ENCODE measurements at regions not wholly inside any gene's neighbourhood (a gene's known extent, or its start where the extent isn't known, plus 50 kb on each side); places are given as distances from the start of the nearest gene placed in this dataset.

- ATAC-seq (ENCODE audit: low FRiP score) = no peak
- no peak for DNase-seq (ENCODE audit: low spot score)
- no peak for TF ChIP-seq CTCF (IDR thresholded peaks at IDR 0.05)
Measured at GRCh38 chr9:86796666-86797065, 150.6 kb downstream of the GAS1 start.

- peak; percentile 61 for ATAC-seq (ENCODE audit: low FRiP score)
Measured at GRCh38 chr9:86795823-86796553, 151.3 kb downstream of the GAS1 start.

GRCh38 chr9:86795047-86795442 lies 152.3 kb downstream of the GAS1 start:
- no peak for TF ChIP-seq CTCF (IDR thresholded peaks at IDR 0.05)
- ATAC-seq (ENCODE audit: low FRiP score) (peak; percentile 45), DNase-seq (ENCODE audit: low spot score) (no peak)

More at GRCh38 chr9:86795823-86796553, 151.3 kb downstream of the GAS1 start:
- TF ChIP-seq CTCF (IDR thresholded peaks at IDR 0.05) = no peak
- no peak for DNase-seq (ENCODE audit: low spot score)

GRCh38 chr9:86794391-86795046 lies 152.8 kb downstream of the GAS1 start:
- ATAC-seq (ENCODE audit: low FRiP score) (peak; percentile 46), DNase-seq (ENCODE audit: low spot score) (no peak)
- no peak for TF ChIP-seq CTCF (IDR thresholded peaks at IDR 0.05)

- ATAC-seq (ENCODE audit: low FRiP score) (no peak), DNase-seq (ENCODE audit: low spot score) (no peak)
- no peak for TF ChIP-seq CTCF (IDR thresholded peaks at IDR 0.05)
Measured at GRCh38 chr9:86792136-86792535, 155.2 kb downstream of the GAS1 start.

GRCh38 chr9:86790805-86791204 lies 156.5 kb downstream of the GAS1 start:
- DNase-seq (ENCODE audit: low spot score) = no peak
- ATAC-seq (ENCODE audit: low FRiP score) = no peak
- no peak for TF ChIP-seq CTCF (IDR thresholded peaks at IDR 0.05)

GRCh38 chr9:86788456-86788855 lies 158.8 kb downstream of the GAS1 start:
- TF ChIP-seq CTCF (IDR thresholded peaks at IDR 0.05) = no peak
- DNase-seq (ENCODE audit: low spot score) (no peak), ATAC-seq (ENCODE audit: low FRiP score) (no peak)
